ENCODE measurements at regions not wholly inside any gene's neighbourhood (a gene's known extent, or its start where the extent isn't known, plus 50 kb on each side); places are given as distances from the start of the nearest gene placed in this dataset.

DNA sequence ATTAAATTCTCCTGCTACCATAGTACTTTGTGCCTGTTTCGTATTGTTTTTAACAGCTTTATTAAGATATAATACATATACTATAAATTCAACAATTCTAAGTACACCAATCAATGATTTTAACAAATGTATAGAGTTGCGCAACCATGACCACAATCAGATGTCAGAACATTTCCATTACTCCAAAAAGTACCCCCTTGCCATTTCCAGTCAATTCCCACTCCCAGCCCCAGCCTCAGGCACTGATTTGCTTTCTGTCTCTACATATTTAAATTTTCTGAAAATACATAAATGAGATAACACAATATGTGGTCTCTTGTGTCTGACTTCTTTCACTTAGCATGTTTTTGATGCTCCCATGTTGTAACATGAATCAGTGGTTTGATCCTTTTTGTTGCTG lies 193.9 kb downstream of the FIGN start:
- DNase-seq (no peak), ATAC-seq (no peak)
- POLR2A ChIA-PET = no interaction called here
- H3K9me3 Mint-ChIP-seq = peaks cover 0 to 13% (median 2%) of the 10 kb centered on the region in 9 donors
- no peak overlapping the region for H3K4me3 Mint-ChIP-seq
- H3K27me3 Mint-ChIP-seq = no peaks in the 10 kb centered on the region
- no peaks in the 10 kb centered on the region for H3K4me1 Mint-ChIP-seq
- H3K36me3 Mint-ChIP-seq = no peaks in the 10 kb centered on the region
- no peak overlapping the region for H3K27ac Mint-ChIP-seq

DNA sequence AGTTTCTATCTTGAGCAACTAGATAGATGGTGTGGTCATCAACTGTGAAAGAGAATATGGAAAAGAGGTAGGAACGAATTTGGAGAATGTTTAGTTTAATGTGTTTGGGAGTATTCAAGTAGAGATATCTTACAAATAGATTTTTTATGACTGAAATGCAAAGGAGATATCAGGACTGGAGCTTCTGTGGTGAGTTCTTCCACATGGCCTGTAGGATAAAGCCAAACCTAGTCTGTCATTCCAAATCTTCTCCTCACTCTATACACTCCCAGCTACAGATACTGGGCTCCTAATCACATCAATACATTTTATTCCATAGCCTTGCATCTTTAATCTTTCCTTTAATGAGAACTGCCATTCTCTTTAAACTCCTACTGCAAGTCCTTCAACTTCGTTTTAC lies 194.3 kb downstream of the FIGN start:
- peaks cover 0 to 13% (median 2%) of the 10 kb centered on the region in 9 donors for H3K9me3 Mint-ChIP-seq
- POLR2A ChIA-PET = no interaction called here
- no peak overlapping the region for H3K27ac Mint-ChIP-seq
- H3K4me1 Mint-ChIP-seq = no peaks in the 10 kb centered on the region
- DNase-seq (no peak), ATAC-seq (no peak)
- H3K36me3 Mint-ChIP-seq = no peaks in the 10 kb centered on the region
- no peaks in the 10 kb centered on the region for H3K27me3 Mint-ChIP-seq
- H3K4me3 Mint-ChIP-seq = no peak overlapping the region

DNA sequence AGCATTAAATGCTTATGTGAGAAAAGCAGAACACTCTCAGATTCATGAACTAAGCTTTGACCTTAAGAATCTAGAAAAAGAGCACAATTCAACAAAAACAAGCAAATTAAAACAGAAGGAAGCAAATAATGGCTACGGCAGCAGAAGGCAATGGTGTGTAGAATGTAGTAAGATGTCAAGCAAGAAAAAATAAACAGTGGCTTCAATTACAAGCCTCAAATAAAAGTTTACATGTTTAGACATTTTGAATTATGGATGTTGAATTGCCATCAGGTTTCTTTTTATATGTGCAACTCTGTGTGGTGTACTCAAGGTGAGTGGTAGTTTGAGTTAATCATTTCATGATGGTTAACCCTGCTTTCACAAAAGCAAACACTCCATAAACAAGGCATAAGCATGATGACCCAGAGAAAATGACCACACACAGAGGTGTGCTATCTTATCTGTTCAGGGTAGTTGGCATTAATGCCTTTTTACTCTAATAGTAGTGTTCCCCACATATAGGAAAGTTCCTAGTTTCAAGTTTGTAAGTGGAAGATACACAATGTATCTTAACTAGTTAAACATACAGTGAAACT lies 207.1 kb downstream of the FIGN start:
- no peak overlapping the region for H3K4me3 Mint-ChIP-seq
- no peaks in the 10 kb centered on the region for H3K27me3 Mint-ChIP-seq
- DNase-seq = no peak
- POLR2A ChIA-PET = no interaction called here
- H3K36me3 Mint-ChIP-seq = peaks cover 0 to 9% (median 0%) of the 10 kb centered on the region in 3 donors
- H3K9me3 Mint-ChIP-seq = peaks cover 8 to 20% (median 12%) of the 10 kb centered on the region in 9 donors
- H3K4me1 Mint-ChIP-seq = no peaks in the 10 kb centered on the region
- H3K27ac Mint-ChIP-seq = no peak overlapping the region
- no peak for ATAC-seq

DNA sequence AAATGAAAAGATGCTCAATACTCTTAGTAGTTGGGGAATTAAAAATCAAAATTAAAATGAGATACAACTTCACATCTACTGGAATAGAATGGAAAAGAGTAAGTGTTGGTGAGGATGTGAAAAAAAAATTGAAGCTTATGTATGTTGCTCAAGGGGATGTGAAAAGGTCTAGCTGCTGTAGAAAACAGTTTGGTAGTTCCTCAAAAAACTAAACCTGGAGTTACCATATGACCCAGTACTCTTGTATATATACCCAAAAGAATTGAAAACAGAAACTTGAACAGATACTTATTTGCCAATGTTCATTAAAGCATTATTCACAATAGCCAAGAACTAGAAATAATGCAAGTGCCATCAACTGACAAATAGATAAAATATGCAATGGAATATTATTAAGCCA lies 208.4 kb downstream of the FIGN start:
- H3K9me3 Mint-ChIP-seq = peaks cover 10 to 32% (median 15%) of the 10 kb centered on the region in 9 donors
- POLR2A ChIA-PET = no interaction called here
- no peak overlapping the region for H3K27ac Mint-ChIP-seq
- no peak for DNase-seq
- no peak for ATAC-seq
- H3K4me1 Mint-ChIP-seq = no peaks in the 10 kb centered on the region
- H3K36me3 Mint-ChIP-seq = peaks cover 0 to 9% (median 0%) of the 10 kb centered on the region in 3 donors
- no peak overlapping the region for H3K4me3 Mint-ChIP-seq
- no peaks in the 10 kb centered on the region for H3K27me3 Mint-ChIP-seq

DNA sequence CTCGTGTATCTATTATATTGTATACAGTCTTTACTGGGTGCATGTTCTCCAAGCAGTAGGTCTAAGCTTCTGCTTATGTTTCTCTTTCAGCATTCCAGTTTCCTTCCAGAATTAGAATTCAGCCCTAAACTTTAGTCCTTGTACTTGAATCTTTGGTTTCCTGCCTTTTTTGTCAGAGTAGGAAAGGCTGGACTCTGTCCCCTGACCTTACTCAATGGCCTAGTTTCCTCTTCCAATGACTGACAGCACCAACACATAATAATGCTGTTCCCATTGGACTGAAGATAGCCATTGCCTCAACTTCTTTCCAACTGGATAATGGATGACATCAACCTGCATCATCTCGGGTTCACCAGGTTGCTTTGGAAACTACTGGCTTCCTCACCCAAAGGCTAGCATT lies 217.0 kb downstream of the FIGN start:
- peaks cover 0 to 40% (median 13%) of the 10 kb centered on the region in 9 donors for H3K9me3 Mint-ChIP-seq
- ATAC-seq = no peak

DNA sequence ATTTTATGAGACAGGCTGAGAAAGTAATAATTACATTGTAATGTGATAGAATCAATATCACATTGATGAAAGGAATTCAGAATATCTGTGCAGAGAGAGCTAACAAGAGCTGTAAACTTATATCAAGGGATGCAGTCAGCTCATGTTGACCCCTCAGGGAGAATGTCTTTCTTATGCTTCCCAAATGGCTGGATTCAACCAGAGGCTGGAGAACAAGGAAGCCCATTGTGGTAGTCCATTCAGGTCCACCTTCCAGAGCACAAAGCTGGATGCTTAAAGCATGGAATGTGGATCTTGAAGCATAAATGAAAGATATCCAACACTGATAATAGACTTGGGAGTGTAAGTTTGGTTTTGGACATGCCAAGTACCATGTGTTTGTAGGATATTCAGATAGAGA lies 220.0 kb downstream of the FIGN start:
- Mint-ChIP-seq H3K27me3 (no peaks in the 10 kb centered on the region), H3K4me1 (no peaks in the 10 kb centered on the region), H3K27ac (no peak overlapping the region), H3K4me3 (no peak overlapping the region), H3K9me3 (peaks cover 0 to 47% (median 14%) of the 10 kb centered on the region in 9 donors), H3K36me3 (no peaks in the 10 kb centered on the region)
- DNase-seq = no peak
- no peak for ATAC-seq
- POLR2A ChIA-PET = no interaction called here

More for the DNA sequence above, 217.0 kb downstream of the FIGN start:
- DNase-seq = no peak
- no peaks in the 10 kb centered on the region for H3K27me3 Mint-ChIP-seq
- H3K4me3 Mint-ChIP-seq = no peak overlapping the region
- no peak overlapping the region for H3K27ac Mint-ChIP-seq
- POLR2A ChIA-PET = no interaction called here
- no peaks in the 10 kb centered on the region for H3K4me1 Mint-ChIP-seq
- no peaks in the 10 kb centered on the region for H3K36me3 Mint-ChIP-seq

DNA sequence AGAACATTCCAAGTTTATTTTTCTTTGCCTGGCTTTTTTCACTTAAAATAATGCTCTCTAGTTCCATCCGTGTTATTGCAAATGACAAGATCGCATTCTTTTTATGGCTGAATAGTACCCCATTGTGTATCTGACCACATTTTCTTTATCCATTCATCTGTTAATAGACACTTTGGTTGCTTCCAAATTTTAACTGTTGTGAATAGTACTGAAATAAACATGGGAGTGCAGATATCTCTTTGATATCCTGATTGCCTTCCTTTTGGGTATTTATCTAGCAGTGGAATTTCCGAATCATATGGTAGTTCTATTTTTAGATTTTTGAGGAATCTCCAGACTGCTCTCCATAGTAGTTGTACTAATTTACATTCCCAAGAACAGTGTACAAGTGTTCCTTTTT lies 230.5 kb downstream of the FIGN start:
- H3K27ac Mint-ChIP-seq = no peak overlapping the region
- ATAC-seq = no peak
- peaks cover 0 to 15% (median 8%) of the 10 kb centered on the region in 9 donors for H3K9me3 Mint-ChIP-seq
- H3K4me1 Mint-ChIP-seq = no peaks in the 10 kb centered on the region
- H3K4me3 Mint-ChIP-seq = no peak overlapping the region
- H3K36me3 Mint-ChIP-seq = no peaks in the 10 kb centered on the region
- POLR2A ChIA-PET = no interaction called here
- DNase-seq = no peak
- no peaks in the 10 kb centered on the region for H3K27me3 Mint-ChIP-seq

DNA sequence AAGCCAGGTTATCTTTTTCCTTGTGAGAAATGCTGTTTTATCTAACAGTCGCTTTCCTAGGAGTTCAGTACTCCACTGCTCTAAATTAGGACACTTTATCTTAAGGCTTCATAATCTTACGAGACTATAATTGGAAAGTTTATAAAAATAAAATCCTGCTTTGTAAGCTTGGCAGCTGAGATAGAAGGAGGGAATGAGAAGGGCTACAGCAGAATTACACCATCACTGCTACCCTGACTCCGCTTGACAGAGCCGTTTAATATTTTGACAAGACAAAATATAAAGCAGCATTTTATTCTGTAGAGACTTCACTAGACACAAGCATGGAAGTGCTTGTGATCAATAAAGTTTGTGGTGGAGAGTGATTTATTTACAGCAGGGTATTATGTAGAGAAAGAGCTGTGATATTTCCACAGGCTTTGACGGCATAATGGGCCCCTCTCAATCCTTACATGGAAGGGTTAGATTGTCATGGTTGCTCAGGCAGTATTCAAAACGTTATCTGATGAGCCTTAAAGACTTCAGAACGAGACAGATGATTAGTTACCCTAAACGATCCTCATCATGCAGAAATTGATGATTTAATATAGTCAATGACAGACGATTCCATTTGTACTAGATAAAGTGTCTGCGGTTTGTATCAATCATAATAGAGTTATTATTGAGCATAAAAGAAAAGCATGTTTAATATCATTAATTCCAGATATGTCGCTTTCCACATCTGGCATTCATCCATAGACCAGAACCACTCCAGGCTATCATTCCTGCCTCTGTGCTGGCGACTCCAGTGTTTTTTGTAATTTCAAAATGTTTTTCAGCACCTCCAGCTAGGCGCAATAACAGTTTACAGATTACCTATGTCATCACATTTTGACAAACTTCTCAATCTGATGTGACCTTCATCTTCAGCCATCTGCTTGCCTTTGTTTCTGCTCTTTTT lies 242.2 kb downstream of the FIGN start:
- H3K9me3 Mint-ChIP-seq = peaks cover 0 to 20% (median 7%) of the 10 kb centered on the region in 9 donors
- no peak overlapping the region for H3K4me3 Mint-ChIP-seq
- POLR2A ChIA-PET = no interaction called here
- H3K27me3 Mint-ChIP-seq = no peaks in the 10 kb centered on the region
- H3K36me3 Mint-ChIP-seq = no peaks in the 10 kb centered on the region
- DNase-seq (no peak), ATAC-seq (no peak)
- H3K4me1 Mint-ChIP-seq = no peaks in the 10 kb centered on the region
- no peak overlapping the region for H3K27ac Mint-ChIP-seq

DNA sequence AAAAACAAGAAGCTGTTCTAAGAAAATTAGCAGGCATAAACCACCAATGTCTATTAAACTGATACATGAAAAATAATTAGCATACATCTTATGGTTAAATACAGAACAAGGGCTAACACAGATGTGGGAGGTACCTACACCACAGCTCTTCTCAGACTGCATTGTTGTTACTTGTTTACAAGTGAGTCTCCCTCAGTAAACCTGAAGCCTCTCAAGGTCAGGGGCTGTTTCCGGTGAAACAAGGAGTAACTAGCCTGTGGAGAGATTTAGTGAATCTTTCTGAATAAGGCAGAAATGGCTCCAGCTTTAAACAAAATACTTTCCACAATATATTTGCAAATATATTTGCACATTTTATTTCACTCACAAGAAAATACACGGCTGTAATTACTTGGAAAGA lies 244.0 kb downstream of the FIGN start:
- ATAC-seq = no peak
- Mint-ChIP-seq H3K4me3 (no peak overlapping the region), H3K36me3 (no peaks in the 10 kb centered on the region), H3K27me3 (no peaks in the 10 kb centered on the region), H3K4me1 (no peaks in the 10 kb centered on the region), H3K9me3 (peaks cover 0 to 15% (median 2%) of the 10 kb centered on the region in 9 donors), H3K27ac (no peak overlapping the region)
- no peak for DNase-seq
- POLR2A ChIA-PET = no interaction called here

DNA sequence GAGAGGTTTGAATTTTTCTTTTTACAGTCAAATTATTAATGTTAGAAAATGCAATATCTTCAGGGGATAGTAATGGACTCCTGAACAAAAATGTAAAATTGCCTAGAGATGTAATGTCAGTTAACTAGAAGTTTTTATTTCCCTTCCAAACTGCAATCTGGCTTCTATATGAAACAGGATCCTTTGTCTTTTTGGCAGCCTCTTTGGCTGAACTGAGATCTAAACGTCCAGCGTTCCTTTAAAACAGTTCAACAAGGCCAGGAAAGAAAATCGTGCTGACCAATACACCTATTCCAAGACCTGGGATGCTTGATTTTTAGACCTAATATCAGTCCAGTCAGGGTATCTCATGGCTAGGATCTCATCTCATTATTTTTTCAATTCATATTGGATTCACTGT lies 245.5 kb downstream of the FIGN start:
- Mint-ChIP-seq H3K36me3 (no peaks in the 10 kb centered on the region), H3K4me1 (no peaks in the 10 kb centered on the region), H3K27ac (no peak overlapping the region), H3K27me3 (no peaks in the 10 kb centered on the region), H3K9me3 (peaks cover 0 to 15% (median under 1%) of the 10 kb centered on the region in 9 donors), H3K4me3 (no peak overlapping the region)
- ATAC-seq (no peak), DNase-seq (no peak)
- POLR2A ChIA-PET = no interaction called here

DNA sequence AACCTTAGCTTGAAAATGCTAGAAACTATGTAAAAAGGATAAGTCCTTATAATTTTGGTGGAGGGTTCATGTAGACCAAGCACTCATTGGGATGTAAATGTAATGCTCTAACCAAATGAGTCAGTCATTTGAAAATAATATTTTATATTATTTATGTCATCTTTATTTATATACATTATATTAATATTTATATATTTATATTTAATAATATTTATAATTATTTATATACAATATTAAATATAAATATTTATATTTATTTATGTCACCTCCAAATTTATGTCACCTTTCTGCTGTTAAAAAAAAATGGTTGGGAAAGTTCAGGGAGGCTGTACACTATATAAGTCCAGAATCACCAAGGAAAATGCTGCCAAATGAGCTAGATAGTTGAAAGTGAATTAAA lies 254.3 kb downstream of the FIGN start:
- H3K4me1 Mint-ChIP-seq = no peaks in the 10 kb centered on the region
- DNase-seq (no peak), ATAC-seq (no peak)
- H3K9me3 Mint-ChIP-seq = peaks cover 0 to 8% (median 4%) of the 10 kb centered on the region in 9 donors
- H3K4me3 Mint-ChIP-seq = no peak overlapping the region
- H3K27ac Mint-ChIP-seq = no peak overlapping the region
- H3K27me3 Mint-ChIP-seq = no peaks in the 10 kb centered on the region
- H3K36me3 Mint-ChIP-seq = no peaks in the 10 kb centered on the region
- POLR2A ChIA-PET = no interaction called here

DNA sequence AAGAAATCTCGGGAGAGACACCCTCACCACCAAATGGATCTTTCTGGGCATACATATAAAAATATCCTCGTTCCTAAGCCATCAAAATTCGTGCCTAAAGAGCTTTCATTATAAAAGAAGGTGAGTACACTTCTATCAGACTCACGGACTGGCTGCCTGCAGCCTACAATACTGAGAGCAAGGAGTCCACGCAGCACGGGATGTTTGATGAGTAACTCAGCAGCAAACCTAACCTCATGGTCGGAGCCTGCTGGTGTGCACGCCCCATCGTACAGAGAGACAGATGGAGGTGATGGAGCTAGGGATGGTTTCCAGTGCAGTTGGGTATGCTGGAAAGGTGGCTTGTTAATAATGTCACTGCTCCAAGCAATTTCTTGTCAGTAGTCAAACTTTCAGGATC lies 256.2 kb downstream of the FIGN start:
- H3K4me1 Mint-ChIP-seq = no peaks in the 10 kb centered on the region
- no peak overlapping the region for H3K27ac Mint-ChIP-seq
- H3K4me3 Mint-ChIP-seq = no peak overlapping the region
- peaks cover 0 to 8% (median 4%) of the 10 kb centered on the region in 9 donors for H3K9me3 Mint-ChIP-seq
- H3K27me3 Mint-ChIP-seq = no peaks in the 10 kb centered on the region
- DNase-seq = no peak
- no peaks in the 10 kb centered on the region for H3K36me3 Mint-ChIP-seq
- POLR2A ChIA-PET = no interaction called here
- ATAC-seq = no peak

DNA sequence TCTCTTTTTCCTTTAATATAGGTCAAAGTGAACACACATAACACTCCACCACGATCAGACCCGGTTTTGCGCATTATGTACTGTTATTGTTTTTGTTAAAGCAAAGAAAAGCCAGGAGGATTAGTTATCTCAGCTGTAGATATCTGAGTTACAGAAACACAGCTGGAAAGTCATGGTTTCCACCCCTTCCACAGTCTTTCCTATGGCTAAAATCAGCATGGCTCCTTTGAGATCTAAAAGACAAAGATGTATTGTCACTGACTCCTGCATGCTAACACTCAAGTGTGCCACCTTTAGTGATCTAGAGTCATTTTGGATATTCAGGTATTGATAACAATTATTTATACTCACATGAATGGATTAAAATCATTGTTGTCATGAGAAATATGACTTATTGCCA lies 260.0 kb downstream of the FIGN start:
- Mint-ChIP-seq H3K36me3 (no peaks in the 10 kb centered on the region), H3K9me3 (peaks cover 0 to 12% (median 6%) of the 10 kb centered on the region in 9 donors), H3K4me3 (no peak overlapping the region), H3K4me1 (no peaks in the 10 kb centered on the region), H3K27me3 (no peaks in the 10 kb centered on the region), H3K27ac (no peak overlapping the region)
- ATAC-seq (no peak), DNase-seq (no peak)
- POLR2A ChIA-PET = no interaction called here
